CD4-positive, alpha-beta T cell treated with Interleukin-17A for 1 hour (primary cell): ENCODE measurements at regions not wholly inside any gene's neighbourhood (a gene's known extent, or its start where the extent isn't known, plus 50 kb on each side); places are given as distances from the start of the nearest gene placed in this dataset.
A peak's percentile ranks its signal among the peaks of the same experiment; 100 is the strongest.
"Not testable (repeated sequence)": the region's sequence is repeated elsewhere in the genome, so short reads cannot be mapped to it uniquely, and the experiment has no call there.

Experiments
- DNase-seq: peaks from one replicate; pipeline ENCODE4 v3.0.0-alpha.2; 2020

DNA sequence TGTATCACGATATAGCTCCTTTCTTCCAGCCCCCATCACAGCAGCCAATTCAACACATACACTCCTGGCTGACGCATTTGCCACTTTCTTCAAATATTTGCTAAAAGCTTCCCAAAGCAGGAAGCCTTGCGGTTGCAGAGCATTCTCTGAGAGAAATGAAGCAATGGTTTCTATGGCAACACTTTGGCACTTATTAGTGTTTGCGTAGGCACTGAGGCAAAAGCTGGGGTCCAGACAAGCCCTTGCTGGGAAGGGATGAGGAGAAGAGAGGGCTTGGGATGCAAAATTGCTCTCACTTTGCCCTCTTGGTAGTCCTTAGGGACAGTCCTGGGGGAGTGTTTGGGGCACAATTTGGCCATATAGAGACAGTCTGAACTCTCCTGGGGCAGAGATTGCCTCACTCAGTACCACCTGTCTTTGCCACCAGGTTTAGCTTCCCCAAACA lies 55.0 kb upstream of the PAK3 start:
- DNase-seq: peak; percentile 53

GRCh38 chrX:111040377-111041017 lies 55.5 kb upstream of the PAK3 start:
- DNase-seq: no peak

- DNase-seq: no peak
Observed at GRCh38 chrX:111039606-111040005, 56.4 kb upstream of the PAK3 start.

- no peak for DNase-seq
Observed at GRCh38 chrX:111035991-111036390, 60.0 kb upstream of the PAK3 start.

GRCh38 chrX:111035256-111035655 lies 60.7 kb upstream of the PAK3 start:
- DNase-seq: no peak

- DNase-seq: not testable (repeated sequence)
Observed at GRCh38 chrX:111022998-111023397, 73.0 kb upstream of the PAK3 start.

GRCh38 chrX:111020283-111020682 lies 75.7 kb upstream of the PAK3 start:
- no peak for DNase-seq

DNA sequence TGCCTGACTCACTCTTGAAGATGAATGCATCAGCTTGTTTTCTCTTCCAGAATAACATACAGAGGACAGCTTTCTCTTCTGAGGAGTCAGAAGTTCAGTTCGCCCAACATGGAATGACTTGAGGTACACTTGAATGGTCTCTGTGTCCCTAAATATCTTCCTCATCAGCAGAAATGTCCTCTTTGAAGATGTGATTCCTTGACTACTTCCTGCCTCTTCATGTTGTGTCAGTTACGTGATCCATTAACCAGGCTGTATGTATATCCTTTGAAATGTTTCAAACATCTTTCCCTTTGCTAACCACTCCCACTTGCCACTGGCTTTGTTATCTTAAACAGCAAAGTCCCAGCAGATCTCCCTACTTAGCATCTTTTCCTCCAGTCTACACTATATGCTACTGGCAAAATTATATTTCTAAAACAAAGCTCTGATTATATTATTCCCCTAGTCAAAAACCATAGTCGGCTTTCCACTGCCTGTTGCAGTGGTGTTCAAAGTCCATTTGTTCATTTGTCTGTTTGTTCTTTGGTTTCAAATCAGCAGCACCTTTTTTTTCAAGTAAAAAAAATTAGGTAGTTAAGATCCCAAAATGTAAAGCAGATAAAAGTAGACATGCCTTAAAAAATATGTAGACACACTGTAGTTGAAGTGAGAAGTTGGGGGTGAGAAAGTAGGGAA lies 82.1 kb upstream of the PAK3 start:
- DNase-seq: no peak

DNA sequence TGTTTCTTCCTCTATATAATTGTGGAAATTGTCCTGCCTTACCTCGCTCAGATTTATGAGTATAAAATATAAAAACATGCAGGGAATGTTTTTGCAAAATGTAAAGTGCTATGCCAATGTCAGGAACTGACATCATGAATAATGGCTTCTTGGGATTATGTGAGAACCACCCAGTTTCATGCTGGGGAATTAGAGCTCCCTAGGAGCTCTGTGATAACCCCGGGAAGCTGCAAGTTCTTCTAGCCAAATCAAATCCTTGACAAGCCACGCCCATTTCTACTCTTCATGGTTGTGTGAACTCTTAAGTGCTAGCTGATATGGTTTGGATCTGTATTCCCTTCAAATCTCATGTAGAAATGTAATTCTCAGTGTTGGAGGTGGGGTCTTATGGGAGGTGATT lies 85.9 kb upstream of the PAK3 start:
- DNase-seq: no peak

DNA sequence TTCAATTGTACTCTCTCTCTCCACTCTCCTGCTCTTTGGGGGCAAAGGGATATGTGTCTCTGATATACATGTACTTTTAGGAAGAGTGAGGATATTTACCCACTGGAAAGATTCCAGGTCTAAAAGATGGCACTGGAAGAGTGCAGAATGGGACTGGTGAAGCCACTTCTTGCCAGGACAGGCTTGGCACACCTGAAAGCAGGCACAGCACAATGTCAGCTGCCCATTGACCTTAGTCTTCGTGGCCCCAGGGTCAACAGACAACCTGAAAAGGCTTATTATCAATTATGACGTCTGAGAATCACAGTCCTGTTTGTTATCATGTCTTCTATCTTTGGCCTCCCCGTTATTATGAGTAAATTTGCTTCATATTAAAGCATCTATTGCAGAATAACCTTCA lies 86.7 kb upstream of the PAK3 start:
- no peak for DNase-seq

- no peak for DNase-seq
Observed at GRCh38 chrX:111008126-111008525, 87.9 kb upstream of the PAK3 start.

GRCh38 chrX:111007238-111007637 lies 88.8 kb upstream of the PAK3 start:
- DNase-seq: no peak

GRCh38 chrX:111006116-111006515 lies 89.9 kb upstream of the PAK3 start:
- DNase-seq: no peak

DNA sequence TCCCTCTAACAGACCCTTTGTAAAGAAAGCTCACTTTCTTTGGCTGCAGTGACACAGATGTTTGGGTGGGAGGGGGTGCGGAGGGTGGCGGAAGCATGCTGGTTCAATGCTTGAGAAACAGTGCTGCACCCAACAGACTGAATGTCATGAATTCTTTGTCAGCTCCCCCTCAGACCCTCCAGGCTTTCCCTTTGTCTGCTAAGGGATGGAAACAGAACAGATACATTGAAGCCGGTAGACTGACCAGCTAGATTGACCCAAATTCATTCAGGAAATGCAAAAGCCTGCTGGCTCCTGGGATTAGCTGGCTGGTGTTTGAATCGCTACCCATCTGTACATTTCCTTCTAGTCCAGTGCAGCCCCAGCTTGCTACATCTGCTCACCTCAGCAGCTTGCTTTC lies 90.8 kb upstream of the PAK3 start:
- no peak for DNase-seq

- DNase-seq: no peak
Observed at GRCh38 chrX:111003118-111003517, 92.9 kb upstream of the PAK3 start.

DNA sequence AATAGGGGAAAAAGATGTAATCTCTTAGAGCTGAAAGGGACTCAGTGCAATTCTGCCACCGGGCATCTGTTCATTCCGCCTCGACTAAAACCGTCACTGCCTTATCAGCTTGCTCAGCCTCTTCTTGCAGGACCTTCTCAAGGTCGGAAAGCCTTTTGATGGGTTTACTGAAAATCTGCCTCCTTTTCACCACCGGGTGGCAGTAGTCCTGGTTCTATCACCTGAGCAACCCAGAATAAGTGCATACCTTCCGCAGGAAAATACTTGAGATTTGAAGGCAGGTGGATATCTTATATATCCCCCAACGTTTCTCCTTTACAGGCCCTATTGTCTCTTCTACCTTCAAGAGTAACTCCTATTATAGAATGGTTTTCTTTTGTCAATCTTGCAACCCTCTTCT lies 103.4 kb upstream of the PAK3 start:
- DNase-seq: peak; percentile 40

DNA sequence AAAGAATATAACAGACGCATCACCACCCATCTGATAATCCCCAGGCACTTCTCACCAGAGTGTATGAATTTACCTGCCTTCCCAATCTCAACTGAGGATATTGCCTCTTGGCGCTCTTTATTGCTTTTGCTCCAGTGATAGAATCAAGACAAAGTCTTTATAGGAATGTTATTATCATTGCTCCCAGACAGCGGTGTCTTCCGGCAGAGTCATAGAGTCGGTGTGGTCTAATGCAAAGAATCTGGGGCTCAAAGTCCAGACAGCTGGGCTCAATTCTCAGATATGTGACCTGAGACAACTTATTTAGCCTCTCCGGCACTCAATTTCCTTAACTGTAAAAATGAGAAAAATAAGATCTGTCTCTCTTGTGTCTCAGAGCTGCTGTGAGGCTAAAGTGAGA lies 106.1 kb upstream of the PAK3 start:
- DNase-seq: no peak

DNA sequence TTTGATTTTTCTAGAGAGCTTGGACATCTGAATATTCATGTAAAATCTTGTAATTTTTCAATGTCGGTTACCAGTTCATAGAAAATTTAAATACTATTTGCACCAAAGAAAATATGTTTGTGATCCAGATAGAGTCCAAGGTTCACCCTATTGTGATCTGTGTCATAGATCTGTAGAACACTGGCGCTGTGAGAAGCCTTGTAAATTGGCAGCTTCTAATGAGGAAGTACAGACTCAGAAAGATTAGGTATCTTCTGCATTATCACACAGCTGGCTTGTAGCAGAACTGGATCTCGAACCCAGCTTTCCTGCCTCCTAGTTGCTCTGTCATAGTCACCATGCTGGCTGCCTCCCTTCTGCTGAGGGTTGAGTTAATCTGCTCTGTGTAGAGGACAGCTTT lies 106.5 kb upstream of the PAK3 start:
- DNase-seq: no peak

DNA sequence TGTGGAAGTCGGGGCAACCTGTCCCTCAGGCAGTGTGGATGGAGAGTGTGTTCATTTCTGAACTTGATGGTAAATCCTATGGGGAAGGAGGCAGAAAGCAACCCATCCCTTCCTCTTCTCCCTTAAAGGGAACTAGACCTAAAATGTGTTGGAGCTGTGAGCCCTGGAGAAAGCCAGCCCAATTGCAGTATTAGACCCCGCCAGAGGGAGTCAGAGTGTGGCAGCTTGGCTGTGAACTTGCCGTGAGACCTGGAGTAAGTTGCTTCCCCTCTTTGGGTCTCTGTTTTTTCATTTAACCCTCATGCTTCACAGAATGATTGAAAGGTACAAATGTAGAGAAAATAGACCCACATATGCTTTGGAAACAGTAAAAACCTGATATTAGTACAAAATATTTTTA lies 108.7 kb upstream of the PAK3 start:
- DNase-seq: no peak

GRCh38 chrX:110985470-110985869 lies 110.5 kb upstream of the PAK3 start:
- no peak for DNase-seq

- no peak for DNase-seq
Observed at GRCh38 chrX:110983024-110983423, 113.0 kb upstream of the PAK3 start.

GRCh38 chrX:110966839-110967238 lies 129.2 kb upstream of the PAK3 start:
- no peak for DNase-seq

GRCh38 chrX:110966091-110966454 lies 129.9 kb upstream of the PAK3 start:
- no peak for DNase-seq

DNA sequence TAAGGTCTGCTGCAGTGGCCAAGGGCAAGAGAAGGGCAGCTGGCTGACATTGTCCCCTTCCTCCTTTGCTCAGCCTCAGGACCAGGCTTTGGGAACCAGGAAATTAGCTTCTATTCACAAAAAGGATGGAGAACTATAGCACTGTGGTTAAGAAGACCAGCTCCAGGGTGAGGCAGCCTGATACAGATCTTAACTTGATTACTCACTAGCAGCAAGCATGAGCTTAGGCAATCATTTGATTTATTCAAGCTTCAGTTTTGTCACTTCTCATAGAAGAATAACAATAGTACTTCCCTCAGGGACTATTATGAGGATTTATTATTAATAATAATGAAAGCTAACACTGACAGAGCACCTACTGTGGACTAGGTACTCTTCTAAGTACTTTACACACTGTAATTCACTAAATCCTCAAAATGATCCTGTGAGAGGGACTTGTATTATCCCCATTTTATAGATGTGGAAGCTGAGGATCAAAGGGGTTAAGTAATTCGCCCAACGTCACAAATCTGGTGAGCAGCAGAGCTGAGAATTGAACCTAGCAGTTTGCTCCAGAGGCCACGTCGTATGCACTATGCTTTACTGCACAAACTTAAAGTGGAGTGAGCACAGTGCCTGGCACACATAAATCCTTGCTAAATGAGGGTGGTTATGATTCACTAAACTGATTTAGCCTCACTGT lies 130.4 kb upstream of the PAK3 start:
- no peak for DNase-seq

- DNase-seq: no peak
Observed at GRCh38 chrX:110964786-110965185, 131.2 kb upstream of the PAK3 start.
